ENCODE measurements at regions not wholly inside any gene's neighbourhood (a gene's known extent, or its start where the extent isn't known, plus 50 kb on each side); places are given as distances from the start of the nearest gene placed in this dataset.

DNA sequence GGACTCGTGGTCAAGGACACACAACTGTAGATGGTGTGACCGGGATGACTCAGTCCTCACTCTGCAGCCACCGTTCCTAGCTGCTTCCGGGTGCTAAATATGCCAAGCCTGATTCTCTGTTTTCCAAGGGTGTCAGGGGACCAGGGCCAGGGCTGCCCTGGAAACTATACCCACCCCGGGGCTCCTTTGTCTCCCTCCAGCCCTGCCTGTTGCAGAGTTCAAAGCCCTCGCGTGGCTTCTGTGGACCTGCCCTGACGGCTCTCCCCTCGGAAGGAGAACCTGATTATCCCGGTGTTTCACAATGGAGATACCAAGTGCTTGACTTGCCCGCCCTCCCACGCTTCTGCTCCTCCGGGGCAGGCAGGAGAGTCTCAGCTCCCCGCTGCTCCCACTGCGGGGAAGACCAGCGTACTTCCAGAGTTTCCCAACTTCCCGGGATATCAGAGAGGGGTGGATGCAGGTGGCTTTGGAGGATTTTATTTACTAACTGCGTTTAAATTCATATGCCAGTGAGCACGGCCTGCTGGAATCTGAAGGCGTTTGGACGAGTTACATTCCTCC, 125.0 kb downstream of the ASB7 start:
- TF ChIP-seq XRCC4 (IDR thresholded peaks at IDR 0.05; ENCODE audit: extremely low read depth, insufficient read depth, insufficient read length) (no peak), L3MBTL2 (IDR thresholded peaks at IDR 0.05) (no peak), ZKSCAN1 (IDR thresholded peaks at IDR 0.05; ENCODE audit: low read depth, low read length) (no peak), ZFP1 (CRISPR knock-in tag; IDR thresholded peaks at IDR 0.05) (no peak)
- TF ChIP-seq, protein P1, sequence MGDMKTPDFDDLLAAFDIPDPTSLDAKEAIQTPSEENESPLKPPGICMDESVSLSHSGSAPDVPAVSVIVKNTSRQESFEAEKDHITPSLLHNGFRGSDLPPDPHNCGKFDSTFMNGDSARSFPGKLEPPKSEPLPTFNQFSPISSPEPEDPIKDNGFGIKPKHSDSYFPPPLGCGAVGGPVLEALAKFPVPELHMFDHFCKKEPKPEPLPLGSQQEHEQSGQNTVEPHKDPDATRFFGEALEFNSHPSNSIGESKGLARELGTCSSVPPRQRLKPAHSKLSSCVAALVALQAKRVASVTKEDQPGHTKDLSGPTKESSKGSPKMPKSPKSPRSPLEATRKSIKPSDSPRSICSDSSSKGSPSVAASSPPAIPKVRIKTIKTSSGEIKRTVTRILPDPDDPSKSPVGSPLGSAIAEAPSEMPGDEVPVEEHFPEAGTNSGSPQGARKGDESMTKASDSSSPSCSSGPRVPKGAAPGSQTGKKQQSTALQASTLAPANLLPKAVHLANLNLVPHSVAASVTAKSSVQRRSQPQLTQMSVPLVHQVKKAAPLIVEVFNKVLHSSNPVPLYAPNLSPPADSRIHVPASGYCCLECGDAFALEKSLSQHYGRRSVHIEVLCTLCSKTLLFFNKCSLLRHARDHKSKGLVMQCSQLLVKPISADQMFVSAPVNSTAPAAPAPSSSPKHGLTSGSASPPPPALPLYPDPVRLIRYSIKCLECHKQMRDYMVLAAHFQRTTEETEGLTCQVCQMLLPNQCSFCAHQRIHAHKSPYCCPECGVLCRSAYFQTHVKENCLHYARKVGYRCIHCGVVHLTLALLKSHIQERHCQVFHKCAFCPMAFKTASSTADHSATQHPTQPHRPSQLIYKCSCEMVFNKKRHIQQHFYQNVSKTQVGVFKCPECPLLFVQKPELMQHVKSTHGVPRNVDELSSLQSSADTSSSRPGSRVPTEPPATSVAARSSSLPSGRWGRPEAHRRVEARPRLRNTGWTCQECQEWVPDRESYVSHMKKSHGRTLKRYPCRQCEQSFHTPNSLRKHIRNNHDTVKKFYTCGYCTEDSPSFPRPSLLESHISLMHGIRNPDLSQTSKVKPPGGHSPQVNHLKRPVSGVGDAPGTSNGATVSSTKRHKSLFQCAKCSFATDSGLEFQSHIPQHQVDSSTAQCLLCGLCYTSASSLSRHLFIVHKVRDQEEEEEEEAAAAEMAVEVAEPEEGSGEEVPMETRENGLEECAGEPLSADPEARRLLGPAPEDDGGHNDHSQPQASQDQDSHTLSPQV (IDR thresholded peaks at IDR 0.05) = no peak
- TF ChIP-seq, protein P2, sequence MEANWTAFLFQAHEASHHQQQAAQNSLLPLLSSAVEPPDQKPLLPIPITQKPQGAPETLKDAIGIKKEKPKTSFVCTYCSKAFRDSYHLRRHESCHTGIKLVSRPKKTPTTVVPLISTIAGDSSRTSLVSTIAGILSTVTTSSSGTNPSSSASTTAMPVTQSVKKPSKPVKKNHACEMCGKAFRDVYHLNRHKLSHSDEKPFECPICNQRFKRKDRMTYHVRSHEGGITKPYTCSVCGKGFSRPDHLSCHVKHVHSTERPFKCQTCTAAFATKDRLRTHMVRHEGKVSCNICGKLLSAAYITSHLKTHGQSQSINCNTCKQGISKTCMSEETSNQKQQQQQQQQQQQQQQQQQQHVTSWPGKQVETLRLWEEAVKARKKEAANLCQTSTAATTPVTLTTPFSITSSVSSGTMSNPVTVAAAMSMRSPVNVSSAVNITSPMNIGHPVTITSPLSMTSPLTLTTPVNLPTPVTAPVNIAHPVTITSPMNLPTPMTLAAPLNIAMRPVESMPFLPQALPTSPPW (CRISPR knock-in tag; IDR thresholded peaks at IDR 0.05) = no peak
- Histone ChIP-seq H3K36me3 (ENCODE audit: control insufficient read depth, insufficient read depth, low read length) (no peaks in the 10 kb centered on the region), H3K9me1 (ENCODE audit: control insufficient read depth, insufficient read depth, low read length) (no peaks in the 10 kb centered on the region), H3K79me2 (ENCODE audit: control insufficient read depth, insufficient read depth, low read length) (no peaks in the 10 kb centered on the region), H3K4me2 (ENCODE audit: insufficient read depth, low read length) (no peak overlapping the region), H3K9ac (ENCODE audit: insufficient read depth in 1 of 2, low read depth in 2 of 2, low read length in 2 of 2) (no peak overlapping the region), H3K4me1 (replicated peaks in 1 of 2; ENCODE audit: control insufficient read depth in 2 of 2, insufficient read depth in 2 of 2, low read length in 2 of 2) (no peaks in the 10 kb centered on the region), H4K20me1 (replicated peaks; ENCODE audit: control insufficient read depth, insufficient read depth, low read length) (0 out of 2 replicates have a peak, but pooled peaks cover 3% of the 10 kb centered on the region), H2AFZ (ENCODE audit: low read depth, low read length) (no peak overlapping the region), H3K9me3 (replicated peaks; ENCODE audit: control insufficient read depth, insufficient read depth, low read depth, low read length) (no peaks in the 10 kb centered on the region), H3K4me3 (no peak overlapping the region), H3K27me3 (ENCODE audit: control insufficient read depth in 2 of 2, insufficient read depth in 2 of 2, low read length in 2 of 2) (peaks cover 8 to 58% of the 10 kb centered on the region in 2 experiments; a peak in 3 of 5 replicates), H3K27ac (ENCODE audit: extremely low read depth, low read depth, low read length) (no peak overlapping the region)
- intact Hi-C loops (cut with micrococcal nuclease) (no loop called here), in situ Hi-C loops (cut with MboI) (no loop called here)
- FAIRE-seq (no peak), DNase-seq (ENCODE audit: extremely low read depth in 1 of 4, low spot score in 3 of 4) (no peak), ATAC-seq (no peak; the same call in 2 of the 3 replicates)
- 2% methylated on average over 21 of the region's 21 CpGs for WGBS (ENCODE audit: insufficient coverage, low coverage, missing lambda C conversion rate)
- CTCF ChIA-PET (ENCODE audit: low intra/inter-chr PET ratio) = interaction anchor here (0.5 kb wide), 1 partner anchor 19 kb away, joined by 3 read pairs; no protein-coding TSS in a partner anchor
- POLR2A ChIA-PET = interaction anchor here (0.7 to 1.1 kb wide), 2 partner anchors 9 to 12 kb away, joined by 3 to 6 read pairs; no protein-coding TSS in a partner anchor
- BruUV-seq (replicated peaks) = no TSS peak

All from K562 (cell line).